H9 (cell line): ENCODE measurements at regions not wholly inside any gene's neighbourhood (a gene's known extent, or its start where the extent isn't known, plus 50 kb on each side); places are given as distances from the start of the nearest gene placed in this dataset.
A peak's percentile ranks its signal among the peaks of the same experiment; 100 is the strongest.

ENCODE experiments used
- DNase-seq: peaks from one replicate; pipeline ENCODE4 v3.0.0-alpha.2; 2017
- H2AFZ ChIP-seq: one replicate; pipeline ENCODE4 v1.6.1; 2013; ENCODE audit warnings: mild to moderate bottlenecking, low read length, control low read depth, moderate library complexity
- H2AK5ac ChIP-seq: 2 replicates; pipeline ENCODE4 v1.6.1; 2013; ENCODE audit warnings: low read length, control low read depth, mixed read lengths; ENCODE audit not compliant: insufficient read length
- H2BK120ac ChIP-seq: one replicate; pipeline ENCODE4 v1.6.1; 2013; ENCODE audit warnings: low read depth, mild to moderate bottlenecking, low read length, control low read depth, inconsistent platforms; ENCODE audit not compliant: poor library complexity, severe bottlenecking
- H2BK12ac ChIP-seq: 2 replicates; pipeline ENCODE4 v1.6.1; 2013; ENCODE audit warnings: low read length, control low read depth, mixed read lengths, low read depth; ENCODE audit not compliant: insufficient read length
- H2BK15ac ChIP-seq: 2 replicates; pipeline ENCODE4 v1.6.1; 2013; ENCODE audit warnings: low read depth, low read length, control low read depth
- H2BK20ac ChIP-seq: one replicate; pipeline ENCODE4 v1.6.1; 2013; ENCODE audit warnings: low read depth, mild to moderate bottlenecking, low read length, control low read depth, inconsistent platforms; ENCODE audit not compliant: poor library complexity, severe bottlenecking
- H2BK5ac ChIP-seq: 2 replicates; pipeline ENCODE4 v1.6.1; 2013; ENCODE audit warnings: low read length, control low read depth, mixed read lengths; ENCODE audit not compliant: insufficient read length
- H3K14ac ChIP-seq: 2 replicates; pipeline ENCODE4 v1.6.1; 2013; ENCODE audit warnings: low read length, control low read depth; ENCODE audit not compliant: insufficient read depth
- H3K18ac ChIP-seq: 2 replicates; pipeline ENCODE4 v1.6.1; 2013; ENCODE audit warnings: low read depth, mild to moderate bottlenecking, mixed read lengths, low read length, control low read depth; ENCODE audit not compliant: insufficient read length
- H3K23ac ChIP-seq: 2 replicates; pipeline ENCODE4 v1.6.1; 2013; ENCODE audit warnings: low read length, control low read depth, mixed read lengths, low read depth; ENCODE audit not compliant: insufficient read length
- H3K23me2 ChIP-seq: 2 replicates; pipeline ENCODE4 v1.6.1; 2013; ENCODE audit warnings: low read depth, mild to moderate bottlenecking, mixed read lengths, low read length, control low read depth; ENCODE audit not compliant: insufficient read length, poor library complexity, severe bottlenecking
- H3K27ac ChIP-seq: 2 replicates; pipeline ENCODE4 v1.5.1; 2013; ENCODE audit warnings: low read length, control low read depth, mixed read lengths, low read depth; ENCODE audit not compliant: insufficient read length
- H3K27me3 ChIP-seq: 2 replicates; pipeline ENCODE4 v1.6.1; 2013; ENCODE audit warnings: low read length, control low read depth, inconsistent platforms; ENCODE audit not compliant: insufficient read depth
- H3K4ac ChIP-seq: 2 replicates; pipeline ENCODE4 v1.6.1; 2013; ENCODE audit warnings: low read depth, mild to moderate bottlenecking, control low read depth, inconsistent platforms, low read length, moderate library complexity
- H3K4me1 ChIP-seq: 2 replicates; pipeline ENCODE4 v1.6.1; 2013; ENCODE audit warnings: low read length, control low read depth, inconsistent platforms; ENCODE audit not compliant: insufficient read depth
- H3K4me2 ChIP-seq: 2 replicates; pipeline ENCODE4 v1.6.1; 2013; ENCODE audit warnings: low read length, control low read depth, mixed read lengths; ENCODE audit not compliant: insufficient read length, insufficient read depth
- H3K56ac ChIP-seq: 2 replicates; pipeline ENCODE4 v1.6.1; 2013; ENCODE audit warnings: low read depth, mild to moderate bottlenecking, mixed read lengths, low read length, control low read depth; ENCODE audit not compliant: insufficient read length
- H3K79me1 ChIP-seq: 2 replicates; pipeline ENCODE4 v1.6.1; 2013; ENCODE audit warnings: low read depth, mild to moderate bottlenecking, moderate library complexity, low read length, control low read depth, inconsistent platforms; ENCODE audit not compliant: insufficient read depth, poor library complexity, severe bottlenecking
- H3K79me2 ChIP-seq: 2 replicates; pipeline ENCODE4 v1.6.1; 2013; ENCODE audit warnings: low read length, control low read depth, inconsistent platforms; ENCODE audit not compliant: insufficient read depth
- H3K9ac ChIP-seq: 2 replicates; pipeline ENCODE4 v1.6.1; 2013; ENCODE audit warnings: low read length, control low read depth, mixed read lengths; ENCODE audit not compliant: insufficient read length; ENCODE audit errors: extremely low read depth
- H3K9me3 ChIP-seq: one replicate; pipeline ENCODE4 v1.6.1; 2013; ENCODE audit warnings: low read depth, low read length, inconsistent platforms; ENCODE audit not compliant: control insufficient read depth
- H3T11ph ChIP-seq: one replicate; pipeline ENCODE4 v1.6.1; 2013; ENCODE audit warnings: mild to moderate bottlenecking, low read length, control low read depth, inconsistent platforms
- H4K20me1 ChIP-seq: one replicate; pipeline ENCODE4 v1.6.1; 2013; ENCODE audit not compliant: control insufficient read depth, insufficient read length, insufficient read depth
- H4K5ac ChIP-seq: 2 replicates; pipeline ENCODE4 v1.6.1; 2013; ENCODE audit warnings: low read depth, mild to moderate bottlenecking, mixed read lengths, low read length, control low read depth; ENCODE audit not compliant: insufficient read length
- H4K8ac ChIP-seq: replicated peaks from 2 replicates; pipeline ENCODE4 v1.6.1; 2013; ENCODE audit warnings: low read length, control low read depth, mixed read lengths, low read depth; ENCODE audit not compliant: insufficient read length
- H4K91ac ChIP-seq: 2 replicates; pipeline ENCODE4 v1.6.1; 2013; ENCODE audit warnings: low read depth, mild to moderate bottlenecking, moderate library complexity, mixed read lengths, low read length, control low read depth; ENCODE audit not compliant: insufficient read length
- H3K27ac Mint-ChIP-seq, 3 experiments: 2 replicates in 2 of 3; 3 replicates in 1 of 3; pipeline ENCODE4 v1.8.0; 2020 to 2021; ENCODE audit warnings: mixed read lengths in 3 of 3, mild to moderate bottlenecking in 1 of 3, moderate library complexity in 1 of 3
- H3K27me3 Mint-ChIP-seq: 2 replicates; pipeline ENCODE4 v1.8.0; 2021; ENCODE audit warnings: low read depth, mild to moderate bottlenecking, moderate library complexity, mixed read lengths
- H3K36me3 Mint-ChIP-seq, 3 experiments: 2 replicates in 2 of 3; 3 replicates in 1 of 3; pipeline ENCODE4 v1.8.0; 2020 to 2021; ENCODE audit warnings: low read depth in 3 of 3, mixed read lengths in 3 of 3; ENCODE audit not compliant: insufficient read depth in 1 of 3
- H3K4me1 Mint-ChIP-seq, 2 experiments: 2 replicates each; pipeline ENCODE4 v1.8.0; 2020; ENCODE audit warnings: mixed read lengths in 2 of 2
- H3K4me3 Mint-ChIP-seq, 2 experiments: 2 replicates in 1 of 2; 3 replicates in 1 of 2; pipeline ENCODE4 v1.8.0; 2020 to 2021; ENCODE audit warnings: mild to moderate bottlenecking in 2 of 2, mixed read lengths in 2 of 2, moderate library complexity in 1 of 2
- H3K9me3 Mint-ChIP-seq, 2 experiments: 2 replicates in 1 of 2; 3 replicates in 1 of 2; pipeline ENCODE4 v1.8.0; 2020; ENCODE audit warnings: mild to moderate bottlenecking in 2 of 2, mixed read lengths in 2 of 2, moderate library complexity in 1 of 2
- WGBS: extraction: QIAGEN DNeasy Blood & Tissue Kit; methylation state at CpG from one replicate; pipeline ENCODE4 v1.1.7; 2013; ENCODE audit warnings: missing lambda C conversion rate, low lambda C conversion rate, mixed read lengths; ENCODE audit not compliant: insufficient read length; ENCODE audit errors: extremely low coverage; 5-methylcytosine and 5-hydroxymethylcytosine counted together
- TF ChIP-seq, protein P1 (sequence below): fragments of 200-600 bp; sonication (generic); conservative IDR thresholded peaks from 3 replicates; pipeline ENCODE4 v1.8.0; 2021; ENCODE audit warnings: antibody characterized with exemption, mild to moderate bottlenecking

DNA sequence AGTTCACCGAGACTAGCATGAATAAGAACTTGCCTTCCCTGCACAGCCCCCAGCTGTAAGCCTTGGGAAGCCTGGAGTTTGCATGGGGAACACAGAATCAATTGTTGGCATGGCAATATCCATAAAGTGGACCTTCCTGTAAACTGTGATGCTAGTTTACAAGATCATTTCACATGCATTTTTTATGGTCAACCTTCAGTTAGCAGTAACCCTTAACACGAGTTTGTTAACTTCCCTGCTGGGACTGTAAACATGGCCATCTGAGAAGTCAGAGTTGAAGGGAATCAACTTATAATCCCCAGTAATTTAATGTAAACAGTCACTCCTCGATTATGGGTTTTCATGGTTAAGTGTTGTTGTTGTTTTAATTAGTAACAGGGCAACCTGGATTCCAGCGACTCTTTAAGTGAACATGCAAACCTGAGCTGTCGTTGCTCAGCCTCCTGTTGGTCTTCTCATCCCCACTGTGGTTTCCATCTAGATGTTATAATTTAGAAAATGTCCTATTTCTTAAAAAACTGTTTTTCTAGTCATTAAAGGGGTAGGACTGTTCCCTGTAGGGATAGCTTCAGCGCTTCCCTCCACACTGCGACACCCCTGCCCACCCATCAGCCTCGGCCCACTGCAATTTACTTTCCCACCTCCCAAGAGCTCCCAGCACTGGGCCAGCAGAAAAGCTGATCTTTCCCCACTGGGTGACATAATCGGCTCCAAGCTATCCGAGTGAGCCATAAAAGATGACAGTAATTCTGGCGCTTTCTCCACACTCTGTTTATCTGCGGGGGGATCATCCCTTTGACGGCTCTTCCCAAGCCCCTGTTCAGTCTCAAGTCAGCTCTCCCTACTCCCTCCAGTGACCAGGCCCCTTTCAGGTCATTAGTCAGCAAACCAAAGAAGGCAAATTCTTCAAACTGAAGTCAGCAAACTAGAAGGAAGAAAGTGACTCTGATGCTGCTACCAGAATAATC, 107.6 kb upstream of the IPO9 start:
- no peak overlapping the region for H3K4ac ChIP-seq
- peaks cover 0 to 11% (median 9%) of the 10 kb centered on the region in 3 experiments; a peak in 2 of 7 replicates for H3K36me3 Mint-ChIP-seq
- no peak overlapping the region for H3K4me2 ChIP-seq
- H4K91ac ChIP-seq: no peak overlapping the region
- TF ChIP-seq, protein P1, sequence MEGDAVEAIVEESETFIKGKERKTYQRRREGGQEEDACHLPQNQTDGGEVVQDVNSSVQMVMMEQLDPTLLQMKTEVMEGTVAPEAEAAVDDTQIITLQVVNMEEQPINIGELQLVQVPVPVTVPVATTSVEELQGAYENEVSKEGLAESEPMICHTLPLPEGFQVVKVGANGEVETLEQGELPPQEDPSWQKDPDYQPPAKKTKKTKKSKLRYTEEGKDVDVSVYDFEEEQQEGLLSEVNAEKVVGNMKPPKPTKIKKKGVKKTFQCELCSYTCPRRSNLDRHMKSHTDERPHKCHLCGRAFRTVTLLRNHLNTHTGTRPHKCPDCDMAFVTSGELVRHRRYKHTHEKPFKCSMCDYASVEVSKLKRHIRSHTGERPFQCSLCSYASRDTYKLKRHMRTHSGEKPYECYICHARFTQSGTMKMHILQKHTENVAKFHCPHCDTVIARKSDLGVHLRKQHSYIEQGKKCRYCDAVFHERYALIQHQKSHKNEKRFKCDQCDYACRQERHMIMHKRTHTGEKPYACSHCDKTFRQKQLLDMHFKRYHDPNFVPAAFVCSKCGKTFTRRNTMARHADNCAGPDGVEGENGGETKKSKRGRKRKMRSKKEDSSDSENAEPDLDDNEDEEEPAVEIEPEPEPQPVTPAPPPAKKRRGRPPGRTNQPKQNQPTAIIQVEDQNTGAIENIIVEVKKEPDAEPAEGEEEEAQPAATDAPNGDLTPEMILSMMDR: no peak
- peak overlapping the region in 2 of 3 experiments; percentile 11 to 63; a peak in 4 of 7 replicates for H3K27ac Mint-ChIP-seq
- H4K5ac ChIP-seq: no peak overlapping the region
- H3K18ac ChIP-seq: no peak overlapping the region
- H3K23ac ChIP-seq: no peak overlapping the region
- H3K9me3 Mint-ChIP-seq: no peaks in the 10 kb centered on the region
- no peak overlapping the region for H2BK120ac ChIP-seq
- H3K9ac ChIP-seq: no peak overlapping the region
- no peak overlapping the region for H3K27ac ChIP-seq
- peaks cover 5% of the 10 kb centered on the region for H4K20me1 ChIP-seq
- no peak overlapping the region for H3K14ac ChIP-seq
- H3K27me3 Mint-ChIP-seq: peaks cover 3% of the 10 kb centered on the region; the same call in 1 of the 2 replicates
- H3K23me2 ChIP-seq: no peaks in the 10 kb centered on the region
- H2BK12ac ChIP-seq: no peak overlapping the region
- H2BK15ac ChIP-seq: no peak overlapping the region
- H3T11ph ChIP-seq: no peak overlapping the region
- H2BK20ac ChIP-seq: no peak overlapping the region
- H4K8ac ChIP-seq: no peak overlapping the region
- H3K27me3 ChIP-seq: no peaks in the 10 kb centered on the region
- H2AK5ac ChIP-seq: no peak overlapping the region
- H3K4me3 Mint-ChIP-seq: no peak overlapping the region
- no peak overlapping the region for H2AFZ ChIP-seq
- no peak overlapping the region for H2BK5ac ChIP-seq
- peaks cover 37 to 45% of the 10 kb centered on the region in 2 experiments for H3K4me1 Mint-ChIP-seq
- H3K4me1 ChIP-seq: no peaks in the 10 kb centered on the region
- H3K9me3 ChIP-seq: no peaks in the 10 kb centered on the region
- no peak overlapping the region for H3K56ac ChIP-seq
- no peaks in the 10 kb centered on the region for H3K79me1 ChIP-seq
- DNase-seq: no peak
- WGBS: no CpG with 5 or more reads among the region's 13 CpGs
- H3K79me2 ChIP-seq: no peaks in the 10 kb centered on the region
